AG04450 (cell line): ENCODE measurements at regions not wholly inside any gene's neighbourhood (a gene's known extent, or its start where the extent isn't known, plus 50 kb on each side); places are given as distances from the start of the nearest gene placed in this dataset.

ENCODE experiments used
- CTCF ChIA-PET: fragments of 300-600, 350-600 bp; formaldehyde crosslinking; extraction: SDS; loops from one replicate; lab custom pipeline; 2022; ENCODE audit warnings: antibody characterized with exemption, inconsistent platforms; lab: Charles Lee
- POLR2A ChIA-PET: fragments of 350-600 bp; formaldehyde crosslinking; extraction: SDS; loops from one replicate; lab custom pipeline; 2021; ENCODE audit warnings: antibody characterized with exemption, inconsistent platforms; lab: Yijun Ruan, JAX
- DNase-seq: peaks from one replicate; pipeline ENCODE4 v3.0.0-alpha.2; 2011; ENCODE audit warnings: low read depth, low spot score
- H3K27ac ChIP-seq: one replicate; pipeline ENCODE4 v1.5.1; 2012; ENCODE audit warnings: low read depth, low read length, control low read depth
- H3K27me3 ChIP-seq: one replicate; pipeline ENCODE4 v1.6.0; 2012; ENCODE audit warnings: low read length; ENCODE audit not compliant: control insufficient read depth, insufficient read depth
- H3K4me3 ChIP-seq: 2 replicates; pipeline ENCODE4 v1.5.1; 2011; ENCODE audit warnings: mild to moderate bottlenecking, low read depth, low read length, control low read depth
- H3K9me3 ChIP-seq: 2 replicates; pipeline ENCODE4 v1.5.1; 2012; ENCODE audit warnings: low read length; ENCODE audit not compliant: control insufficient read depth, insufficient read depth
- TF ChIP-seq, protein P1 (sequence below): IDR thresholded peaks from 2 replicates; pipeline ENCODE4 v1.5.1; 2011; ENCODE audit warnings: low read depth, low read length, control low read depth, inconsistent platforms

DNA sequence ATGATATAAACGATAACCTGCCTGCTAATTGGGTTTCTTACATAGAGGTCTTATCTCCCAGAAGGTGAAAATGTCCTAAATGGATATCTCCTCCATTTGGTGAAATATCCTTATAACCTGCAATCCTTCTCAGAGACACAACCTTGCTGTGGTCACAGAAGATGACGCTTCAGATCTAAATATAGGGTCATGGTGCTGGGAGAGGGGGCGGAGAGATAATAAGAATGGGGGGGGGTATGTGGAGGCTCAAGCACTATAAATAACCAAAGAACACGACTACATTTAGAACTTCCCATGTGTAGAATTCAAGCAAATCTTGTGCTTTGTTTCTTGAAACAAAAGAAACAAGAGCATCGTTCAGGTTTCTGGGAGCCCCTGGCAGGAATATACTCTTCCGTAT, 260.6 kb upstream of the ESRRG start:
- Histone ChIP-seq H3K27me3 (no peaks in the 10 kb centered on the region), H3K9me3 (no peaks in the 10 kb centered on the region), H3K4me3 (no peak overlapping the region), H3K27ac (no peak overlapping the region)
- POLR2A ChIA-PET, result no interaction called here
- TF ChIP-seq, protein P1, sequence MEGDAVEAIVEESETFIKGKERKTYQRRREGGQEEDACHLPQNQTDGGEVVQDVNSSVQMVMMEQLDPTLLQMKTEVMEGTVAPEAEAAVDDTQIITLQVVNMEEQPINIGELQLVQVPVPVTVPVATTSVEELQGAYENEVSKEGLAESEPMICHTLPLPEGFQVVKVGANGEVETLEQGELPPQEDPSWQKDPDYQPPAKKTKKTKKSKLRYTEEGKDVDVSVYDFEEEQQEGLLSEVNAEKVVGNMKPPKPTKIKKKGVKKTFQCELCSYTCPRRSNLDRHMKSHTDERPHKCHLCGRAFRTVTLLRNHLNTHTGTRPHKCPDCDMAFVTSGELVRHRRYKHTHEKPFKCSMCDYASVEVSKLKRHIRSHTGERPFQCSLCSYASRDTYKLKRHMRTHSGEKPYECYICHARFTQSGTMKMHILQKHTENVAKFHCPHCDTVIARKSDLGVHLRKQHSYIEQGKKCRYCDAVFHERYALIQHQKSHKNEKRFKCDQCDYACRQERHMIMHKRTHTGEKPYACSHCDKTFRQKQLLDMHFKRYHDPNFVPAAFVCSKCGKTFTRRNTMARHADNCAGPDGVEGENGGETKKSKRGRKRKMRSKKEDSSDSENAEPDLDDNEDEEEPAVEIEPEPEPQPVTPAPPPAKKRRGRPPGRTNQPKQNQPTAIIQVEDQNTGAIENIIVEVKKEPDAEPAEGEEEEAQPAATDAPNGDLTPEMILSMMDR, result no peak
- CTCF ChIA-PET, result no interaction called here
- no peak for DNase-seq

DNA sequence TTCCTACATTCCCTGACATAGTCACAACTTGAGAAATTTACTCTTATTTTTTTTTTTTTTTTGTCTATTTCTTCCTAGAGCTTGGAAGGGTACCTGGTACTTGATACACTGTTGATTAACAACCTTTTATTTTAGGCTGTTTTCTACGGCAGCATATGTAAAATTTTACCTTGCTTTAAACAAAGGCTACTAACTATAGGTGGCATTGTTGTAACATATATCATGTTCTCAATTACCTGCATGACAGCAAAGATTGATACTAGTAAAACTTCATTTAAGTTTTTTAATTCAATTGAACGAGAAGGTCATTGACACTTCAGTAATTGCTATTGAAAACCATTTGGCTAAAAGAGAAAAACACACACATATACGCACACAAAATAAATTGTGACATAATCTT, 238.3 kb upstream of the ESRRG start:
- POLR2A ChIA-PET, result no interaction called here
- Histone ChIP-seq H3K9me3 (no peaks in the 10 kb centered on the region), H3K4me3 (no peak overlapping the region), H3K27ac (no peak overlapping the region), H3K27me3 (no peaks in the 10 kb centered on the region)
- CTCF ChIA-PET, result no interaction called here
- no peak for DNase-seq
- TF ChIP-seq, protein P1, result no peak

DNA sequence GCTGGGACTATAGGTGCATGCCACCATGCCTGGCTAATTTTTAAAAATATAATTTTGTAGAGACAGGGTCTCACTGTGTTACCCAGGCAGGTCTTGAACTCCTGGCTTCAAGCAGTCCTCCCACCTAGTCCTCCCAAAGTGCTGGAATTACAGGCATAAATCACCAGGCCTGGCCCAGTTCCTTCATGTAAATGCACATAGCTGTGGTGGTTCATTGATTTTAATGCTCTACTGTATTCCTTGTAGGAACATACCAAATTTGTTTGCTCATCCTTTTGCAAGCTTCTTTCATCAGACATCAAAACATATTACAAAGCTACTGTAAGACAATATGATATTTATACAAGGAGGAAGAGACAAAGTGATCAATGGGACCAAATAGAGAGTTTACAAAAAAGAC, 237.5 kb upstream of the ESRRG start:
- H3K27me3 ChIP-seq, result no peaks in the 10 kb centered on the region
- TF ChIP-seq, protein P1, result no peak
- CTCF ChIA-PET, result no interaction called here
- H3K9me3 ChIP-seq, result no peaks in the 10 kb centered on the region
- H3K4me3 ChIP-seq, result no peak overlapping the region
- H3K27ac ChIP-seq, result no peak overlapping the region
- POLR2A ChIA-PET, result no interaction called here
- DNase-seq, result no peak

DNA sequence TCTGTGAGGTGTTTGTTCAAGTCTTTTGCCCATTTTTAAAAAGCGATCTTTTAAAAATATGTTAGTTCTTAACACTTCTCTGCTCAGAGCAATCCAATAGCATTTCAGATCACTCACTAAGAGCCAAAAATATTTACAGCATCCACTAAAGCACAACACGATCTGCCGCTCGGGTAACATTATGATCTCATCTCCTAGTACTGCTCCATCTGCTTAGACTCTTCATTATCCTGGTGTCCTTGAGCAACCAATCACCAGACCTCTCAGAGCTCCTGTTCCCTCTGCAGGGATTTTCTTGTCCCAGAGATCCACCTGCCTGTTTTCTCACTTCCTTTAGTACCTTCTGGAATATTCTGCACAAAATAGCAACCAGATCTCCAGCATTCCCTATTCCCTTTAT, 235.3 kb upstream of the ESRRG start:
- TF ChIP-seq, protein P1, result no peak
- Histone ChIP-seq H3K9me3 (no peaks in the 10 kb centered on the region), H3K27ac (no peak overlapping the region), H3K27me3 (no peaks in the 10 kb centered on the region), H3K4me3 (no peak overlapping the region)
- POLR2A ChIA-PET, result no interaction called here
- CTCF ChIA-PET, result no interaction called here
- DNase-seq, result no peak

DNA sequence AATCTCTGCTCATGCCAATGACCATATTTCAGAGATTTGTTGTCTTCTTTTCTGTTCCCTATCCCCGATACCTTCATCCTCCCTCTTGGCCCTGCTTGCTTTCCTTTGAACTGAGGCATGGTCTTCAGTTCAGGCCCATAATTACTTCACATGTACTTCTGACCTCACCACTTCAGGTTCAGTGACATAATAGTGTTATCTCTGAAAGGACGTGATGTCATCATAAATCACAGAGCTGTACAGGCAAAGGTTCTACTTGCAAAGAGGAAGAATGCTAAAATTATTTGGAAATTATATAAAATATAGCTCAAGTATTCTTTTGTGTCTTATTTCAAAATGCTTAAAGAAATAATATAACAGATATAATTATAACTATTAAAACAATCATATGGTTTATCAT, 230.3 kb upstream of the ESRRG start:
- peaks cover 2% of the 10 kb centered on the region for H3K27me3 ChIP-seq
- DNase-seq, result no peak
- H3K4me3 ChIP-seq, result no peak overlapping the region
- H3K9me3 ChIP-seq, result no peaks in the 10 kb centered on the region
- POLR2A ChIA-PET, result no interaction called here
- no peak overlapping the region for H3K27ac ChIP-seq
- TF ChIP-seq, protein P1, result no peak
- CTCF ChIA-PET, result no interaction called here
